IPS-20b (cell line): ENCODE measurements at regions not wholly inside any gene's neighbourhood (a gene's known extent, or its start where the extent isn't known, plus 50 kb on each side); places are given as distances from the start of the nearest gene placed in this dataset.

Source experiments
- H3K27ac ChIP-seq: one replicate; pipeline ENCODE4 v1.5.1; 2013; ENCODE audit warnings: low read length
- H3K27me3 ChIP-seq: 2 replicates; pipeline ENCODE4 v1.6.1; 2013; ENCODE audit warnings: mild to moderate bottlenecking, low read length, inconsistent platforms; ENCODE audit not compliant: insufficient read depth
- H3K36me3 ChIP-seq: 2 replicates; pipeline ENCODE4 v1.6.1; 2013; ENCODE audit warnings: low read depth, mild to moderate bottlenecking, inconsistent platforms, low read length, moderate library complexity; ENCODE audit not compliant: insufficient read depth
- H3K4me1 ChIP-seq: 2 replicates; pipeline ENCODE4 v1.6.1; 2013; ENCODE audit warnings: mild to moderate bottlenecking, control low read depth, inconsistent platforms, low read length, moderate library complexity; ENCODE audit not compliant: insufficient read depth
- H3K4me3 ChIP-seq: 2 replicates; pipeline ENCODE4 v1.5.1; 2013; ENCODE audit warnings: mild to moderate bottlenecking, low read length, inconsistent platforms
- H3K9ac ChIP-seq: 2 replicates; pipeline ENCODE4 v1.6.1; 2013; ENCODE audit warnings: low read depth, mild to moderate bottlenecking, inconsistent platforms, low read length, moderate library complexity
- H3K9me3 ChIP-seq: 2 replicates; pipeline ENCODE4 v1.6.1; 2013; ENCODE audit warnings: mild to moderate bottlenecking, low read depth, low read length, inconsistent platforms; ENCODE audit not compliant: insufficient read depth

DNA sequence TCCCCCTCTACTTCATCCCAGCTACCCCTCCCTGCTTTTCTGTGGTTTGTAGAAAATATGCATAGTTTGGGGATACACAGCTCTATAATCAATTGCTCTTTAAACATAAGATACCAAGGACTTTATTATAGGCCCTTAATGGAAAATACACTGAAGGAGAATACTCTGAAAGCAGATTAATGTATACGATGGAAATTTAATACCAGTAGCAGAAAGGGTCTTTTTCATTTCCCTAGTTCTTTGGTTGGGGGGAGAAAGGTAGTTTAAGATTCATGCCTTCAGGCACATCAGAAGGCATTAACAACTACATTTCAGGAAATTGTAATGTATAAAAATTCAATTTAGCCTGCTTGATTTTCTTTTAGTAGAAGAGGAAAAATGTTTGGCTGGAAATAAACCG is 452.9 kb upstream of the ZNF608 start:
- H3K4me1 ChIP-seq: peaks cover 43% of the 10 kb centered on the region
- no peaks in the 10 kb centered on the region for H3K27me3 ChIP-seq
- no peak overlapping the region for H3K4me3 ChIP-seq
- no peaks in the 10 kb centered on the region for H3K36me3 ChIP-seq
- no peaks in the 10 kb centered on the region for H3K9me3 ChIP-seq
- peak overlapping the region; percentile 34; the same call in 1 of the 2 replicates for H3K9ac ChIP-seq
- no peak overlapping the region for H3K27ac ChIP-seq

- H3K4me3 ChIP-seq: peak overlapping the region; percentile 64
These were observed 453.8 kb upstream of the ZNF608 start for GRCh38 chr5:125199968-125200865.

DNA sequence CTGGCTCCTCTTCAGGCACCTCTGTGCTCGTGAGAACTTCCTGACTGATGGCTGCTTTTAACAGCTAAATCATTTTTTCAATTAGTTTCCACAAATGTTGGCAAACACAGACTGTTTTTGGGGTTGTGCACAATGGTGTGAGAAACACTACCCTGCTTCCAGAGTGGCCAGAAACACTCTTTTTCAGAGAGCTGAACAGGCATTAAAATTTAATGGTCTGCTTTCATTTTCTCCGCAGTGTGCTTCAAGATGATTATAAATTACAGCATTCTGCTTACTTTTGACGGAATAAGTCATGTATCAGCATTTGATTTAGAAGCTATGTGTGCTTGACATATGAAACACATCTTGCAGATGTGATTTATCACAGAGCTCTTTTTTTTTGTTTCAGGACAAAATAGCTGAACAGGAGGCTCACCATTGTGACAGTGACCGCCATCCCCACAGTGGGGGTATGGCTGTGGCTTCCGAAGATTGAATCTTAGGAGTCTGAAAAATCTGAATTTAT is 454.5 kb upstream of the ZNF608 start:
- H3K4me3 ChIP-seq: peak overlapping the region; percentile 64
- no peaks in the 10 kb centered on the region for H3K36me3 ChIP-seq
- peak overlapping the region; percentile 66 for H3K9ac ChIP-seq
- no peaks in the 10 kb centered on the region for H3K27me3 ChIP-seq
- H3K4me1 ChIP-seq: peaks cover 43% of the 10 kb centered on the region
- H3K27ac ChIP-seq: no peak overlapping the region
- H3K9me3 ChIP-seq: no peaks in the 10 kb centered on the region

More at GRCh38 chr5:125199968-125200865, 453.8 kb upstream of the ZNF608 start:
- peaks cover 43% of the 10 kb centered on the region for H3K4me1 ChIP-seq
- H3K36me3 ChIP-seq: no peaks in the 10 kb centered on the region
- H3K9me3 ChIP-seq: no peaks in the 10 kb centered on the region
- H3K9ac ChIP-seq: peak overlapping the region; percentile 66; the same call in 1 of the 2 replicates
- no peak overlapping the region for H3K27ac ChIP-seq
- H3K27me3 ChIP-seq: no peaks in the 10 kb centered on the region

- Histone ChIP-seq H3K4me3 (no peak overlapping the region), H3K4me1 (peaks cover 39% of the 10 kb centered on the region), H3K27me3 (no peaks in the 10 kb centered on the region), H3K27ac (no peak overlapping the region), H3K9me3 (no peaks in the 10 kb centered on the region), H3K9ac (peak overlapping the region; percentile 66; the same call in 1 of the 2 replicates), H3K36me3 (no peaks in the 10 kb centered on the region)
These were observed 455.1 kb upstream of the ZNF608 start for GRCh38 chr5:125201446-125202052.

- H3K36me3 ChIP-seq: no peaks in the 10 kb centered on the region
- no peak overlapping the region for H3K9ac ChIP-seq
- no peaks in the 10 kb centered on the region for H3K9me3 ChIP-seq
- no peak overlapping the region for H3K4me3 ChIP-seq
- H3K27ac ChIP-seq: no peak overlapping the region
- peaks cover 38% of the 10 kb centered on the region for H3K4me1 ChIP-seq
- no peaks in the 10 kb centered on the region for H3K27me3 ChIP-seq
These were observed 455.9 kb upstream of the ZNF608 start for GRCh38 chr5:125202353-125202752.

GRCh38 chr5:125202871-125203438 is 456.5 kb upstream of the ZNF608 start:
- no peaks in the 10 kb centered on the region for H3K27me3 ChIP-seq
- no peak overlapping the region for H3K4me3 ChIP-seq
- H3K27ac ChIP-seq: no peak overlapping the region
- H3K9me3 ChIP-seq: no peaks in the 10 kb centered on the region
- H3K36me3 ChIP-seq: no peaks in the 10 kb centered on the region
- H3K4me1 ChIP-seq: peaks cover 38% of the 10 kb centered on the region
- H3K9ac ChIP-seq: no peak overlapping the region

- Histone ChIP-seq H3K27ac (no peak overlapping the region), H3K4me1 (peaks cover 29% of the 10 kb centered on the region), H3K4me3 (no peak overlapping the region), H3K27me3 (no peaks in the 10 kb centered on the region), H3K36me3 (no peaks in the 10 kb centered on the region), H3K9me3 (no peaks in the 10 kb centered on the region), H3K9ac (no peak overlapping the region)
These were observed 457.5 kb upstream of the ZNF608 start for GRCh38 chr5:125203912-125204311.

- no peak overlapping the region for H3K9ac ChIP-seq
- H3K27ac ChIP-seq: no peak overlapping the region
- no peaks in the 10 kb centered on the region for H3K27me3 ChIP-seq
- H3K4me3 ChIP-seq: no peak overlapping the region
- H3K36me3 ChIP-seq: no peaks in the 10 kb centered on the region
- H3K9me3 ChIP-seq: no peaks in the 10 kb centered on the region
- peaks cover 11% of the 10 kb centered on the region for H3K4me1 ChIP-seq
These were observed 459.3 kb upstream of the ZNF608 start for GRCh38 chr5:125205601-125206225.

DNA sequence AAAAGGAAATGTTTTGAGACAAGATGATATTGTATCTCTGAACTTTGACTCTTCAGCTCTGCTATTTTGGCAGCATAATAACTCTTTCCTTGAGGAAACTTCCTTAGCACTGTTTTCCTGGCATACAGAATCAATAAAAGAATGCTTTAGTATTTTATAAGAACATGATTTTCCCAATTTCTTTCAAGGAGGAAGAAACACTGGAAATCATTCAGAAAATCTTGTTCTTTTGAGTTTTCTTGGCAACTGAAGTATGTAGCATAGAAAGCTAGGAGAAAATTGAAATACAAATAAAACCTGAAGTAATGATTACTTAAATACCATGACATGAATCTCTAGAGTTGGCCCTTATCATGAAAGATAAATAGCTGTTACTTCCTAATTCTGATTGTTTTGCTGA is 461.4 kb upstream of the ZNF608 start:
- Histone ChIP-seq H3K9ac (no peak overlapping the region), H3K4me3 (no peak overlapping the region), H3K27me3 (no peaks in the 10 kb centered on the region), H3K27ac (no peak overlapping the region), H3K9me3 (no peaks in the 10 kb centered on the region), H3K4me1 (no peaks in the 10 kb centered on the region), H3K36me3 (no peaks in the 10 kb centered on the region)

DNA sequence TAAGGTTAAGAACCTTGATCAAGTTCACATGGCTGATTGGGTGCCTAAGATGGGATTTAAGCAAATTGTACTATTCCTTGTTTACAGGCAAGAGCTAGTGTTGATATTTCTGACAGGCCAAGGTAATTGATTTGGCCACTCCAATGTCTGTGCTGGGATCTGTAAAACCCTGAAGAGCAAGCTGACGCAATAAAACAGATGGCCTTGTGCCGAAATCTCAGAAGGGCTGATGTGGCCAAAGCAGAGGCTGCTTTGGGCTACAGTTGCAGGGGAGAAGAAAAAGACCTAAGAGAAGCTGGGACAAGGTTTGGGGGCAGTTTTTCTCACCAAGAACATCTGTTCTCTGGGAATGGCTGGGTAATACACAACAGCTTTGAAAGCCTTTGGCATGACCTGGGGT is 463.2 kb upstream of the ZNF608 start:
- no peak overlapping the region for H3K27ac ChIP-seq
- H3K9ac ChIP-seq: no peak overlapping the region
- no peaks in the 10 kb centered on the region for H3K4me1 ChIP-seq

DNA sequence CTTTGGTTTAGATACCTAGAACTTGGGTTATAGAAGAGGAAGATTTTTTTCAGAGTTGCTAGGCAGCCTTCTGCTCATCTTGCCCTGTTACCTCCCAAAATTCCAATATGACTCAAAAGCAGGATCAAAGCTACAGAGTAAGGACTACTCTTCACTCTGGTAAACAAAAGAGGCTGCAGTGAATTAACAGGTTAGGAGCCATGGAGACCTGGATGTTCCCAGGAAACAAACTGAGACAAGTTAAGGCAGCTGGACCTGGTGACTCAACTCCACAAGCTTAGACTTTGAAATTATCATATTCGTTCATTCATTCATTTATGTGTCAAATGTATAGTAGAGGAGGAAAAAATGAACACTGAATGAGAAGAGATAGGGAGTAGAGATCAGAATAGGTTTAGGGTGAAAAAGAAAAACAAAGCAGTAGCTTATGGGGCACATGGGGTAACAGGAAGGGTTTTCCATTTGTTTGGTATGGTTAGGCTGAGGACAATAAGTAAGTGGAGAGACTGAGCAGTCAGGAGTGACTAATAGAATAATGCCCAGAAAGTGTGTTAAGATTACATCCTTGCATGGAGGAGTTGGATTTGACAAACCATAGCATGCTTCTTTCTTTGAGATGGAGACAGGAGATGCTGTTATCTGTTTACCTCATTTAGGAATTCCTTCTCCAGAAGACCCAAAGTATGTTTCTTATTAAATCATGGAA is 464.0 kb upstream of the ZNF608 start:
- H3K9ac ChIP-seq: no peak overlapping the region
- no peaks in the 10 kb centered on the region; the same call in 1 of the 2 replicates for H3K9me3 ChIP-seq
- no peak overlapping the region for H3K4me3 ChIP-seq
- no peaks in the 10 kb centered on the region for H3K27me3 ChIP-seq
- H3K27ac ChIP-seq: no peak overlapping the region
- H3K36me3 ChIP-seq: no peaks in the 10 kb centered on the region
- no peaks in the 10 kb centered on the region for H3K4me1 ChIP-seq

More for the DNA sequence above, 463.2 kb upstream of the ZNF608 start:
- no peaks in the 10 kb centered on the region; the same call in 1 of the 2 replicates for H3K9me3 ChIP-seq
- no peaks in the 10 kb centered on the region for H3K36me3 ChIP-seq
- no peak overlapping the region for H3K4me3 ChIP-seq
- no peaks in the 10 kb centered on the region for H3K27me3 ChIP-seq
